Esophagus squamous epithelium (tissue), 4 donors: ENCODE measurements at regions not wholly inside any gene's neighbourhood (a gene's known extent, or its start where the extent isn't known, plus 50 kb on each side); places are given as distances from the start of the nearest gene placed in this dataset.

Experiments used
- POLR2A ChIP-seq, 4 donors: fragments of 450-650 bp; IDR thresholded peaks; one replicate each; pipeline ENCODE4 v1.6.1; 2017; ENCODE audit warnings: antibody characterized with exemption in 4 of 4, mild to moderate bottlenecking in 4 of 4, moderate library complexity in 3 of 4
- TF ChIP-seq, protein P1 (sequence below), 6 experiments: fragments of 450-650 bp in 4 of 6; fragments of 200-600 bp in 2 of 6; sonication (generic) in 2 of 6; IDR thresholded peaks; one replicate each; pipeline ENCODE4 v1.5.1; 2016 to 2019; ENCODE audit warnings: antibody characterized with exemption in 6 of 6, mild to moderate bottlenecking in 4 of 6, moderate library complexity in 4 of 6

GRCh38 chr9:14405176-14405706, 91.3 kb upstream of the NFIB start:
- TF ChIP-seq, protein P1, sequence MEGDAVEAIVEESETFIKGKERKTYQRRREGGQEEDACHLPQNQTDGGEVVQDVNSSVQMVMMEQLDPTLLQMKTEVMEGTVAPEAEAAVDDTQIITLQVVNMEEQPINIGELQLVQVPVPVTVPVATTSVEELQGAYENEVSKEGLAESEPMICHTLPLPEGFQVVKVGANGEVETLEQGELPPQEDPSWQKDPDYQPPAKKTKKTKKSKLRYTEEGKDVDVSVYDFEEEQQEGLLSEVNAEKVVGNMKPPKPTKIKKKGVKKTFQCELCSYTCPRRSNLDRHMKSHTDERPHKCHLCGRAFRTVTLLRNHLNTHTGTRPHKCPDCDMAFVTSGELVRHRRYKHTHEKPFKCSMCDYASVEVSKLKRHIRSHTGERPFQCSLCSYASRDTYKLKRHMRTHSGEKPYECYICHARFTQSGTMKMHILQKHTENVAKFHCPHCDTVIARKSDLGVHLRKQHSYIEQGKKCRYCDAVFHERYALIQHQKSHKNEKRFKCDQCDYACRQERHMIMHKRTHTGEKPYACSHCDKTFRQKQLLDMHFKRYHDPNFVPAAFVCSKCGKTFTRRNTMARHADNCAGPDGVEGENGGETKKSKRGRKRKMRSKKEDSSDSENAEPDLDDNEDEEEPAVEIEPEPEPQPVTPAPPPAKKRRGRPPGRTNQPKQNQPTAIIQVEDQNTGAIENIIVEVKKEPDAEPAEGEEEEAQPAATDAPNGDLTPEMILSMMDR (IDR thresholded peaks at IDR 0.05), result no peak
- TF ChIP-seq POLR2A (IDR thresholded peaks at IDR 0.05), result no peak
